HG02623 (cell line): ENCODE measurements at regions not wholly inside any gene's neighbourhood (a gene's known extent, or its start where the extent isn't known, plus 50 kb on each side); places are given as distances from the start of the nearest gene placed in this dataset.

Source experiments
- ATAC-seq: cut with Tn5 transposase; IDR thresholded peaks from one replicate; pipeline ENCODE4 v1.9.1; 2021; ENCODE audit warnings: moderate library complexity; ENCODE audit not compliant: unreplicated experiment

GRCh38 chr14:54207476-54208462 lies 189.0 kb upstream of the CDKN3 start:
- ATAC-seq, result no peak

DNA sequence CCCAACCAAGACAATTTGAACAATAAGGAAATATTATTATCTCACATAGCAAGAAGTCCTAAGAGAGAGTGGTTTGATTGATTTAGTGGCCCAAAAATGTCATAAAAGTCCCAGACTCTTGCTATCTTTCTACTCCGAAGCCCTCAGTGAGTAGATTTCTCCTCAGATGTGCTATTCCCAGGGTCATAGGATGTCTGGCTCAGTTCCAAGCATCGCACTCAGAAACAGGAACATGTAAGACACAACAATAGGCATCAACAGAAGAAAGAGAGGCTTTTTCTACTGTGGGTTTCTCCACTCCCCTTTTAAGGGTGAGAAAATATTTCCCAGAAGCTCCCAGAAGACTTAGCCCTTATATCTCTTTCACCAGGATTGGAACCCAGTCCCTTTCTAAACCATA lies 188.1 kb upstream of the CDKN3 start:
- ATAC-seq, result no peak

GRCh38 chr14:54209511-54210250 lies 187.1 kb upstream of the CDKN3 start:
- ATAC-seq, result no peak

GRCh38 chr14:54211551-54212308 lies 185.1 kb upstream of the CDKN3 start:
- ATAC-seq, result no peak

- no peak for ATAC-seq
Measured at GRCh38 chr14:54213536-54213935, 183.3 kb upstream of the CDKN3 start.

- no peak for ATAC-seq
Measured at GRCh38 chr14:54216827-54217226, 180.0 kb upstream of the CDKN3 start.

DNA sequence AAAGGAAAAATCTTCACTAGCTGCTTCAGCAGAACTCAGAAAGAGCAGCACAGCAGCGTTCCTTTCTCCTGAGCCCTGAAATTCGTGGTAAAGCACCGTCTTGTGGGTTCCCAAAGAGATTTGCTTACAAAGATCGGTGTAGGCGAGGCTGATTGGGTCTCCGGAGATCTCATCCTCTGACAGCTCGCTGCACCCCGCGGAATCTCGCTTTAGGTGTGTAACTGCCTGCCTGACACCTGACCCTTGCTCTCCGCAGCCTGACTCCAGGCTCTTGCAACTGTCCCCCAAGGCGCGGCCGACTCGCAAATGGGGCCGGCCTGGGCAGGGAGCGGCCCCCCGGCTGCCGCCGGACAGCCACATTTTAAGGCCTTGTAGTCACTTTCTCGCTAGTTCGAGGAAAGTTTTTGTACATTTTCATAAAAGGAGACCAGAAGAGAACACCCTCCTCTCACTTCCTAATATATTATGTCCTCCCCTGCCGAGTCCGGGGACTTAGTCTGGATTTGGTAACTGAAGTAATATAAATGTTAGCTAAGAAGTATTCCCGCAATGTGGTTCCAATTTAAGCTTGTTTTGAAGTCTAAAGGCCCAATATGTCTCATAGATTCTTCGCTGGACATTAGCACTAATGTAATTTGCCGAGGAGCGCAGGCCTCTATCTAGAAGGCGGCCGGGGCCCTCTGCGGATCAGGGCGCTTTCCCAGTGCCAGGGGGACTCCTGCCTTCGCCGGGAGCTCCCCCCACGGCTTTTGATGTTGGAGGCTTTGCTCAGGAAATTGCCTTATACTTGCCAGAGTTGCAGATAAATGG lies 177.3 kb upstream of the CDKN3 start:
- no peak for ATAC-seq

DNA sequence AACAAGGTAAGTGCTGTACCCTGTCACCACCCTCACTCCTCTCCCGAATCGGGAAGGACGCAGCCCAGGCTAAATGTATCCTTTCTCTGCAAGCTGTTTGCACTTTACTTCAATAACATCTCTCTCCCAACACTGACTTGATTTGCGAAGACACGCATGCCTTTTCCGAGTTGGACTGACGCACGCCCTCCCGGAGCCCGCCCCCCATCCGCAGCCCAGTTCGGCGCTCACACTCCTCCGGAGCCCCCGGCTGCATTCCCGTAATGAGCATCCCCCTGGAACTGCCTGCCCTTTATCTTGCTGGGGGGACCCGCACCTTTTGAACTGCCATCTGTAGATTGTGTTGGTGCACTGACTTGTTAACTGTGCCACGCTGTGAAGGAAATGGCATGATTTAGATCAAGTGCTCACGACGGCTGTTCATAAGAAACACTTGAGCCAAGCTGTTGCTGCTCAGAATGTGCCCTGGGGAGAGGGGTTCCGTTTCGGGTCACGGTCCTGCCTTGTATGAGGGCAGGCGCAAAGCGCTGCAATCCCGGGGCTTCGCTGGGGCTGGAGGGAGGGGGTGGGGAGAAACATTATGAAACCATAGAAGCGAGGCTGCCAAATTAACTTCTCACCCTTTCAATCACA lies 176.6 kb upstream of the CDKN3 start:
- ATAC-seq, result no peak

DNA sequence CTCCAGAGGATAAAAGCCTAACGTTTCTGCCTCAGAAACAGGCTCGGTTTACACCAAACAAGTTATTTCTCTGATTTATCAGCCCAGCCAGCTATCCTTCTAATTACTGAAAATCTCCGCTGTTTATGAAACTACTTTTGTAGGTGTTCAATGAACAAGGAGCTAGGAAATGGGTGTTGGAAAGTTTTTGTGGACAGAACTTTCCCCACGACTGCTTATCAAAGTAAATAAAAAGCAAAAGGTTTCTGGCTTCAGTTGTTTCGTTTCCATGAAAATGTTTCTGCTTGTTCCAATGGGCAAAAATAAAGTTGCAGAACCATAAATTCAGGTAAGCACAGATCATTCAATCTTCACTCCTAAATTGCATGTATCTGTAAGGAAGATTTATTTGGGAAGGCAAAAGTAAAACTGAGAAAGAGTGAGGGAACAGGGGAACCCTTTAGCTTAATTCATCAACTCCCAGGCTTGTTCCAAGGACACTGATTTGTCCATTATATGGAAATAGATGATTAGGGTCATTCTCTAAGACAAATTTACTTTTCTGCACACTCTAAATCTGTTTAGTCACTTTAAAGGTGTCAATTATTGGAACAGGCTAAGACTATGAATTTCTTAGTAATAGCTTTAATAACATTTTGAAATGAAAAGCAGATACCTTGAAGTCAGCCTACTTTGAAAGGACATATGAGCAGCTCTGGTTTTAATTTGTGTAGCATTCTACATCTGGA lies 175.9 kb upstream of the CDKN3 start:
- ATAC-seq, result no peak

DNA sequence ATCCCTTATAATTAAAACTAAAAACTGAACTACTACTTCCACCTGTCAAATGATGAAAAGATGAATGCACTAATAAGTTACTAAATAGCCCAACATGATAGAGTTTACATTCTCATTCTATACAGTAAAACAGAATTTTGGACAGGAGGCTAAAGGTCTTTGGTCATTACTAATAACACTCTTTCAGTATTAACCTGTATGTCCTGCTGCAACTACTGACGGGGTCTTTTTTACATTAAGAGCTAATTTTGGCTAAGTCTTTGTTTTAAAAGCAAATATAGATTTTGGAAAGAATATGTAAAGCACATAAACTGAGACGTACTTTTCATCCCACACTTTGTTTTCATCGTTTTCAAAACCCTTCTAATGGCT lies 175.4 kb upstream of the CDKN3 start:
- no peak for ATAC-seq

DNA sequence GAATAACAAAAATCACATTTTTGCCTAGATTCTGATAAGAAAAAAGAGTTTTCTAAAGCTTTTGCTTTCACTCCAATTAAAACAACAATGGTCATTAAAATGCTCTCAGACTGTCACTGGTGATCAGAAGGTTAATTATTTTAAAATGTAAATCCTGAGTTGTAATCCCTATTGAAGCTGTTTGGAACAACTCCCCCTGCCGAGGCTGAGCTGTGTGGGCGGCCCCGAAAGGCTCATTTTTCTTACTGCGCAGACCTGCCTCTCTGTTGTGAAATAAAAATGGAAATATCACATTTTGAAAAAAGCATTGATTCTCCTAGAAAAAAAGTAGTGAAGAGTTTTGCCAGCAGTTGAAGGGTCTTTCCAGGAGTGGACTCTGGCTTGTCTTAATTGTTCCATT lies 174.8 kb upstream of the CDKN3 start:
- ATAC-seq, result no peak

- no peak for ATAC-seq
Measured at GRCh38 chr14:54223831-54224402, 172.9 kb upstream of the CDKN3 start.

DNA sequence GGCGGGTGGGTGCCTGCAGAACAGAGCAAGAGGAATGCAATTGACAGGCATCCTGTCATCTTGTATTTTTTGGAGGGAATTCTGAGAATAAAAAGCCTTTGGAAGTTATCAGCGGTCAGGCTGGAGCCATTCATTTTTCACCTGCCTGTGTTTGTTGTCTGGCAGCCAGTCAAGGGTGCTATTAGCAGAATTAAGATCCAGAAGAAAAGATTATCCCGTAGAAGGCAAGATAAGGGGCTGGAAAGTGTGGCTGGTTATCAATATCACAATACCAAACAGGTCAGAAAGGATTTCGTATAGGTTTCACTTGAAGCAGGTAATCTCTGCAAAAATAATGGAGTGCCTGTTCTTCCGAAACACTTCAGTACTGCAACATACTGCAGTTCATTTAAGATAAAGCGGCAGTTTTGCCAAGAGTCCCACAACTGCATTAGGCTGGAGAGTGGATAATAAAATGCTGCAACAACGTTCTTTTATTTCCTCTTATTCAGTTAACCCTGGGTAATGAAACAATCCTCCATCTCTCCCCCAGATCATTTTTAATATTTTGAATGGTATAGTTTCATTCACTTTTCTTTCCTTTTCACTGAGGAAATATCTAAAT lies 171.2 kb upstream of the CDKN3 start:
- no peak for ATAC-seq

DNA sequence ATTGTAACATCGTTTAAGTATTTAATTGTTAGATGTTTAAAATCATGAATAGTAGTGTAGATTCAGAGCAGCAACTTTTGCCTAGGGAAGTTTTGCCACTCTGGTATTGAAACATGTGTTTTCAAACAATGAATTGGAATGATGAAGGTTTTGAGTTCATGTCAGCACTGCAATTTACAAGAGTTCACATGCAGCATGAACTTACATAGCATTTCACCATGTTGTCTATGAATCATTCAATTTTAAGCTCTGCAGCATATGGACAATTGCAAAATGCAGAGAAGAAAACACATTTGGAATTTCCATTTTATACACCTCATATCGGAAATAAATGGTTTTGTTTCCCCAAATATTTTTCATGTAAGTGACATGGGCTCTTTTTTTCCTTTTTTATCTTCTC lies 170.7 kb upstream of the CDKN3 start:
- no peak for ATAC-seq

GRCh38 chr14:54226558-54226957 lies 170.2 kb upstream of the CDKN3 start:
- ATAC-seq, result no peak

DNA sequence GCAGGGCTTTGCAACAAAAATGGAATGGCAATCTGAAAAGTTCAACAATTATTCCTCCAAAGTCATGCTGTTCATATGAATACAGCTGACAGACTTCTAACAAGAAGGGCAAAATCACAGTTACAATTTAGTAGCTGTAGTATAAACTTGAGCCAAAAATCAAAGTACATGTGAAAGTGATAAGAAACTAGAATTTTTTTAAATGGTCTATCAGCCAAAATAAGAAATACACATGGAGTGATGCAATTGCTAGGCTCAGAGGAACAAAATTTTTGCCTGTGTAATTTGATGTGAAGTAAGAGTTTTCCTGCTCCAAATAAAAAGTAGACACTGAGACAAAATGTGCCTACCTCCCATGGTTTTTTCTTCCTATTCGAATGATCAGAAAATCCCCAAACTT lies 167.7 kb upstream of the CDKN3 start:
- no peak for ATAC-seq

DNA sequence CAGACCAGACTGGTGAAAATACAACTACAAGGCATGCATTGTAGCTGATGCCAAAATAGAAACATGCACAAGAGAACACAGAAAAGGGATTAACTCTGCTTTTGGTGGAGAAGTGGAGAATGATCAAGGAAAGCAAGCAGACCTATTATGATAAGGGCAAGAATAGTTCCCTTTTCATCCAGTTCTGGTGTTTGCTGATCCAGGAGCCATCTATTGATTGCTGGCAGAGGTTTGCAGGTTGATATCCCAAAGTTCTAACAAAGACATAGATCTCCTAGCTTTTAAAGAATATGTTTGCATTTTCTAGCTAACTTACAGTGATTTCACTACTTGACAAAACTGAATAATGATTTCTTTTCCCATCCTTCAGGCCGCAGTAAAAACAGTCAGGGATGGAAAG lies 166.2 kb upstream of the CDKN3 start:
- no peak for ATAC-seq

GRCh38 chr14:54232735-54233134 lies 164.1 kb upstream of the CDKN3 start:
- ATAC-seq, result no peak

GRCh38 chr14:54241517-54241916 lies 155.3 kb upstream of the CDKN3 start:
- no peak for ATAC-seq
